GM21515 (cell line): ENCODE measurements at regions not wholly inside any gene's neighbourhood (a gene's known extent, or its start where the extent isn't known, plus 50 kb on each side); places are given as distances from the start of the nearest gene placed in this dataset.
A peak's percentile ranks its signal among the peaks of the same experiment; 100 is the strongest.

Experiments
- ATAC-seq: cut with Tn5 transposase; IDR thresholded peaks from one replicate; pipeline ENCODE4 v1.9.1; 2021; ENCODE audit not compliant: unreplicated experiment

GRCh38 chr2:6336752-6337471, 528.8 kb downstream of the CMPK2 start:
- no peak for ATAC-seq

DNA sequence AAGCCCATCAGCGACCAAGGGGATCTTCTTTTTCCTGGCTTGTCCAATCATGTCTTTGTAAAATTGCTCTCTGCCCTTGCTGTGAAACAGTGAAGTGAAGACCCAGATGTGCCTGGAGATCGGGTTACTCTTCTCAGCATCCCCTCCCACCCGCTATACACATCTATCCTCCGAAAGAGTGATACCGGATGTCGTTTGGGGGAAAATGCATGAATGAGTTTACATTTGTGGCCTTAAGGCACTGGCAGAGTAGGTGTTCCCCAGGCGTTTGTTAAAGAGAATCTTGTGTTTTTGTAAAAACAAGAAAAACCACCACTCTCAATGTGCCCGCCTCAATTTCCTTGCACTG, 528.3 kb downstream of the CMPK2 start:
- ATAC-seq: no peak

GRCh38 chr2:6341588-6342129, 524.0 kb downstream of the CMPK2 start:
- no peak for ATAC-seq

DNA sequence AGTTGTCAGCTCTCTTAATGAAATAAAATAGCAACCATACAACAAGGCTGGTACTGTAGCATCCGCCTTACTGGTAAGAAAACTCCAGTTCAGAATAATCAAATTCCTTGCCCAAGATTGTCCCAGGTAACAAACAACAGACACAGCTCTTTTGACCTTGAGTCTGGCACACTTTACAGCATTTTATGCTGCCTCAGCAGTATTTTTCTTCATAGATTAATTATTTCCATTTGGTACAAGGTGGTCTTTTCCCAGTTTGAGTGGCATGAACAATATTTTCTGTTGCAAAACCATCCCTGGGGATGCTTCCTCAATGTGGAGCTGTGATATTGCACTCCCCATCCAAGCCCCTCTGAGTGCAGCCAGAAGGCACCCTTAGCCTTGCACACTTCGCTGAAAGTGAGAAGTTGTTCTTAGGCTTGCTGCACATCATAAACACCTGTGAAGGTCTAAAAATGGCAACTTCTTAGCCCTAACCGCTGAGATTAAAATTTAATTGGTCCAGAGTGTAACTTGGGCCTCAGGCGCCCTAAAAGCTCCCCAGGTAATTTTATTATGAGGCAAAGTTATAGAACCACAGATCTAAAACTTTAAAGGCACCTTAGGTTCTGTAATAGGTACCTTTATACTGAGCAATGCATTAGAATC, 523.3 kb downstream of the CMPK2 start:
- peak; percentile 31 for ATAC-seq

DNA sequence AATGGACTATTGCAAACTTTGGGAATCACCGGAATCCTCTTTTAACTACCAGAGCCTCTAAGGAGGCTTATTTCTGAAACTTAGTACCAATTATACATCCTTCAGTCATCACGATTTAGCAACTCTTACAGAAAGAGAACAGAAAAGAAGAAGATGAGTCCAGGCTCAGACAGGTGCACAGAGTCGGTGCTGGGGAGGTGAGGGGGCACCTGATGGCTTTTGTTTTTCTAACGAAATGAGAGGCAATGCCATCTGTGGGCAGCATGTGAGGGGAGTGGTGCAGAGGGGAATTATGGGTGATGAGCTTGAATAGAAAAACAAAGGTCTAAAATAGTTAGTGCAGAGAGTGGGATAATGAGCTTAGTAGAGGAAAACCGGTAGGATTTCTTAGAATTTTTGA, 522.6 kb downstream of the CMPK2 start:
- ATAC-seq: no peak

GRCh38 chr2:6352247-6352646, 513.5 kb downstream of the CMPK2 start:
- ATAC-seq: peak; percentile 87

DNA sequence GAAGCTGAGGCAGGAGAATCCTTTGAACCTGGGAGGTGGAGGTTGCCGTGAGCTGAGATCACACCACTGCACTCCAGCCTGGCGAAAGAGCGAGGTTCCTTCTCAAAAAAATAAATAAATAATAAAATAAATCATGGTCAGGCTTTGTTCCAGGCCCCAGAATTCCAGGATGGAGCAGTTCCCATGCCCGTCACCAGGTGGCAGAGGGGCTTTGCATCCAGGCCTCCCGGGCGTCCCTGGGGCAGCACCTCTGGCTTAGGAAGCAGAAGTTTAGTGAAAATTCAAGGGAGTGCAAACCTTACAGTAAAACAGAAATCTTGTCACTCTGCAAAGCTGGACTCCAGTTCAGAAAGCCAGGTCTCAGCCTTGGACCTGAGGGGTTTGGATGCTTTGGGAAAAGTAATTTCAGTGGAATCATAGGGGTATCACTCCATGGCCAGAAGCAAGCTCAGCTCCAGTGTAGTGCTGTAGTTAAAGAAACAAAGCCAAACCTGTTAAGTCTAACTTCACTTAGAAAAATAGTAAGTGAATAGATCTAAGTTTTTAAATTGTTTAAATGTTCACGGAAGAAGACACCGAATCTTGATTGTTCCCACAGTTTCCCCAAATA, 512.7 kb downstream of the CMPK2 start:
- no peak for ATAC-seq

DNA sequence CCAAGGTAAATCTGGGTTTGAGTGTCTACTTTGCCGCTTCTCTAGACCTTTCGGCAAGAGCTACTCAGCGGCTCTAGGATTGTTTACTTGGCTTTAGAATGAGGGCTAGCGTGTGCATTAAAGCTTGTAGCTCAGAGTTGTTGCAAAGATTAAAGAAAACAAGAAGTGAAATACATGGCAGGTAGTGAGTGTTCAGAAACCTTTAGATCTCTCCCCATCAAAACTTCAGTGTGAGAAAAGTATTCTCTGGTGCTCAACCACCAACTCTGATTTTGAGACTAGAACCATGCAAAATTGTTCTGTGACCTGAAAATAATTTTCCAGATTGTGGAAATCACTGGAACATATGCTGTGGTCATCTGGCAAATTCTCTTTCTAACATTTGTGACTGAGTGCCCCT, 512.0 kb downstream of the CMPK2 start:
- ATAC-seq: peak; percentile 60

GRCh38 chr2:6354546-6354945, 511.2 kb downstream of the CMPK2 start:
- ATAC-seq: no peak

GRCh38 chr2:6355886-6356761, 509.6 kb downstream of the CMPK2 start:
- ATAC-seq: no peak

DNA sequence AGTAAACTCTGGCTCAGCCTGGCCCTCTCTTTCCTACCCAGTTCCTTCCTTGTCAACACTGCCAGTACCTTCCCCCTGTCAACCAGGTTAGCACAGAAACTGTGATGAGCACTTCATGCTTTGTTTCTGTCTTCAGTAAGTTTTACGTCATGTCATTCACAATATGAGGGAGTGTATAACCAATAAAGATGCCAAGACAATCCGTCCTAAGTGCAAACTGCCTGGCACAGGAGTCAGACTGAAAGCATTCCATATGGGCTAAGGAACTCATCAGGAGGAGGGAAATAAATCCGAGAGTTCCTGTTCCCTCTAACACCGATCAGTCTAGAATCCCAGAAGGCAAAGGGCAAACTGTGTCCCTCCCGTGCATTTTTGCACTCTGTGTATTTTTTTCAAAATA, 507.2 kb downstream of the CMPK2 start:
- no peak for ATAC-seq

GRCh38 chr2:6358985-6359384, 506.7 kb downstream of the CMPK2 start:
- ATAC-seq: no peak

DNA sequence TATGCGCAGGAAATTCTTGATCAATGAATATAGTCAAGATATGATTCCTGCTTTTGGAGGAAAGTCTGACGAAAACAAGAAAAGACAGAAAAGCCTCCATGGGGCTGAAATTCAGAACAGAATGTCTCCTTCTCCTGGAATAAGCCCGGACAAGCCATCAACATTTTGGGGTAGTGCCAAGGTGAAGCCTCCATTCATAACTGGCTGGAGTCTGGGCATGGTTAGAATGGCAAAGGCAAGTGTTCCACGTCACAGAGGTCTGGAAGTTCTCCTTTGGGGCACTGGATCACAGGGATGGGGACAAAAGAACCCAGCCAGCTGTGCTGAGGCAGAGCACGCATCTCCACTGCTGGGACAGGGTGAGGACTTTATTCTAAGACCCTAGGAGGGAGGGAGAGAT, 505.7 kb downstream of the CMPK2 start:
- no peak for ATAC-seq

DNA sequence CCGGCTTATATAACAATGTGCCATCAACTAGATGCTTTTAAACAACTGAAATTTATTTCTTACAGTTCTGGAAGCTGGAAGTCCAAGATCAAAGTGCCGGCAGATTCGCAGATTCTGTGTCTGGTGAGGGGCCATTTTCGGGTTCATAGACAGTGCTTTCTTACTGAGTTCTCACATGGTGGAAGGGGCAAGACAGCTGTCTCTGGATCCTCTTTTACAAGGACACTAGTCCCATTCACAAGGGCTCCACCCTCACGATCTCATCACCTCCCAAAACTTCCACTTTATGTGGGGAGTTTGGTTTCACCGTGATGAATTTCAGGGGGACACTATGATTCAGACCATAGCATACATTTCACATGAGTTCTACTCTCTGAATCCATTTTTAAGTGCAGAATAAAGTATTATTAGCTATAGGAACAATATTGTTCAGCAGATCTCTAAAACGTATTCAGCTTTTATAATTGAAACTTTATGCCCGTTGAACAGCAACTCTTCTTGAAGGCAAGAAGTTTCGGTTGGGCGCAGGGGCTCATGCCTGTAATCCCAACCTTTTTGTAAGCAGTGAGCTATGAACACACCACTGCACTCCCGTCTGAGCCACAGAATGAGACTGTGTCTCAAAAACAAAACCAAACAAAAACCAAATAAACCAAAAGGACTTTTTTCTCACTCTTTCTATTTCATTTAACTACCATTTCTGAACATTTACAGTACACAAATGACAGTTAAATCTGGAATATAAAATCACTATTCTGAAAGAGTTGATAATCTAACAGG, 502.8 kb downstream of the CMPK2 start:
- ATAC-seq: no peak

GRCh38 chr2:6368281-6368680, 497.4 kb downstream of the CMPK2 start:
- no peak for ATAC-seq

DNA sequence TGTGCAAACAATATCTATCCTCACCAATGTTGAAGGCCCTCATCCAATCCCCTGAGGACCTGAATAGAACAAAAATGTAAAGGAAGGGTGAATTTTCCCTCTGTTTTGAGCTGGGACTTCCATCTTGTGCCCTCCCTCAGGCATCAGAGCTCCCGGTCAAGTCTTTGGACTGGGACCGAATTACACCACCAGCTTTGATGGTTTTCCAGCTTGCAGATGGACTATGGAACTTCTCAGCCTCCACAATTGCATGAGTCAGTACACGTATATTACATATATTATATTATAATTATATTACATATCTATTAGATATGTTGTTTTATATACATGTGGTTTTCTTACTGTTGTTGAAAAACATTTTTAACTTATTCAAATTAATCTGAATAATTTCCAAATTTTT, 496.4 kb downstream of the CMPK2 start:
- no peak for ATAC-seq

DNA sequence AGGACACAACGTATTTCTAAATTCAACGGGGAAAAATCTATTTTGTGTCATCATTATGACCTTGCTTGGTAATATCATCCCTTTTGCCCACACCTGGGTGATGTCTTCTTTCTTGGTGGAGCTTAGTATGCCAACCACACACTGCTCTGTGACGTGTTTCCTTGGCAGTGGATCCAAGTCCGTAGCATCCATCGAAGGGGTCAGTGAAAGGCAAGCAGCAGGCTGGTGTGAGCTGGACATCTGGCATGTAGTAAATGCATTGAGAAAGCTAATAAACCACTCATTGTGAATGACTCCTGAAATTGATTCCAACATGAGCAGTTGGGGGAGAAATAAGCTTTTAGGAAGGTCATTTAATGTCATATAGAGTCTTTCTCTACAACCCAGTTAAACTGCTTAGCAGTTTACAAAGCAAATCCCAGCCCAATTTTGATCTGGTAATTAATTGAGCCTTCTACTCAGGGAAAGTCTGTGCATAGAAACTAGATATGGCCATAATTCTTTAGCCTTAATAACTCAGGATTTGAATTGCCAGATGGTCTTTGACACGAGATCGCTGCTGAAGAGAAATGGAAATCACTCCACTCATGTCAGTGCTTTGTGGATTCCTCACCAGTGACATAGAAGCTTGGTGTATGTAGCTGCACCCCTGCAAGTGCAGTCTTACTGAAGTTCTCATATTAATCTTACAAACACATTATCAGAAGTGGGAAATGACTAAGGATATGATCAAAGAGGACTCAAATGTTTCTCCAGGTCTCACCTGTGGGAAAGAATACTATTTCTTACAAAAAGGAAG, 494.8 kb downstream of the CMPK2 start:
- no peak for ATAC-seq

DNA sequence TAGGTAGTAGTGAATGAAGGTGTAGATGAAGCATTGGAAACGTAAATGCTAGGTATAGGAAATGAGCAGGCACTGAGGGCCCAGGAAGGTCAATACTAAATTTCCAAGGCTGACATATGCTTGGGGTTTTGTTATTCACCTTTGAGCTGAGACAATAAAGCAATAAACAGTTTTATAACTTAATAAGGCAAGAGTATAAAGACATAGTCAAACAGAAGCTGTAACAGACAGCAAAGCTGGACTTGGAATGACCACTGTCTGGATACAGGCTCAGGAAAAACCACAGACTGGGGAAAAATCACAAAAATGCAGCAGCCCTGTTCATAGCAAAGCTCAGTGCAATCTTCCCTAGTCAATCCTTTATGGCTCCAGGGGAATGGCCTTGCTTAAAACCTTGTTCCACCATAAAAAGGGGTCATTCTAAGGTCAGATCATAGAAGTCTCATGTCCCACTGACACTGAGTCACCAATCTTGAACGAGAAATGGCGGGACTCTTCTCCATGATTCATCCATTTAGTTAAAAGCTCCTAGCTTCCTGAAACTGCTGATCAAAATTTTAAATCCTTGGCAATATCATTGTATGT, 493.3 kb downstream of the CMPK2 start:
- no peak for ATAC-seq

- no peak for ATAC-seq
Observed at GRCh38 chr2:6381326-6381725, 484.4 kb downstream of the CMPK2 start.
